HG03066 (cell line): ENCODE measurements at regions not wholly inside any gene's neighbourhood (a gene's known extent, or its start where the extent isn't known, plus 50 kb on each side); places are given as distances from the start of the nearest gene placed in this dataset.

Experiments
- ATAC-seq: cut with Tn5 transposase; IDR thresholded peaks from one replicate; pipeline ENCODE4 v1.9.1; 2021; ENCODE audit warnings: low read depth; ENCODE audit not compliant: unreplicated experiment

GRCh38 chr4:171639540-171639939 is 173.7 kb upstream of the GALNTL6 start:
- ATAC-seq, result peak; percentile 89

GRCh38 chr4:171636606-171637005 is 176.6 kb upstream of the GALNTL6 start:
- no peak for ATAC-seq

GRCh38 chr4:171629737-171630136 is 183.5 kb upstream of the GALNTL6 start:
- no peak for ATAC-seq

DNA sequence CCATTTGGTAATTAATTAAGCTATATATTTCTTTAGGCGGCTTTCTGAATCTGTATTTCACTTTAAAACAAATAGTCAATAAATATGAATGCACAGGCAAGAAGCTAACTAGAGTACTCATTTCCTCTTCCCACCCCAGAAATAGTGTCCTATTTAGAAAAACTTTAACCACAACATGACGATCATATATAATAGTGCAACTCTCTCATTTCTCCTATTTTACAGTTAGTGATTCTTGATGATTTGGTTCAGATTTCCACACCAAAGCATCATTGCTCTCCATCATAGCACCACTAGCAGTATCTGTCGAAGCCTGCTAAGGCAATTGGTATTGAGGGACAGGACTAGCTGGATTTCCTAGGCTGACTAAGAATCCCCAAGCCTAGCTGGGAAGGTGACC is 184.0 kb upstream of the GALNTL6 start:
- ATAC-seq, result peak; percentile 97

DNA sequence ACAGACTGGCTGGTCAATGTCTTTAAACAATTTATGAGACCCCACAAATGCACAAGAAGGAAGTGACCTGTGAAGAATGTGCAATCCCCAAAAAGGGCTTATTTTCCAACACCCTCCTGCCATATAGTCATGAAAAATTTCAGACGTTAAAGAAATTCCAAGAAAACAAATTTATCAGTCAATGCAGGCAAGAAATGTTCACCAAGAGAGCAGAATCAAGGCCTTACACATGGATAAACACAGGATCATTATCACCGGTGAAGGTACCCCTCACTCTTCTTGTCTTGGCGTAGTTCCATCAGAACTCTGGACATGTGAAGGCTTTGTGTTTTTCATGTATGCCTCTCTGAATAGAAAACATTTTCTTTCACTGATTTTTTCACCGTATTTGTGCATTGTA is 186.7 kb upstream of the GALNTL6 start:
- ATAC-seq, result no peak

- ATAC-seq, result no peak
Measured at GRCh38 chr4:171622729-171623128, 190.5 kb upstream of the GALNTL6 start.

GRCh38 chr4:171621646-171622045 is 191.6 kb upstream of the GALNTL6 start:
- ATAC-seq, result no peak

DNA sequence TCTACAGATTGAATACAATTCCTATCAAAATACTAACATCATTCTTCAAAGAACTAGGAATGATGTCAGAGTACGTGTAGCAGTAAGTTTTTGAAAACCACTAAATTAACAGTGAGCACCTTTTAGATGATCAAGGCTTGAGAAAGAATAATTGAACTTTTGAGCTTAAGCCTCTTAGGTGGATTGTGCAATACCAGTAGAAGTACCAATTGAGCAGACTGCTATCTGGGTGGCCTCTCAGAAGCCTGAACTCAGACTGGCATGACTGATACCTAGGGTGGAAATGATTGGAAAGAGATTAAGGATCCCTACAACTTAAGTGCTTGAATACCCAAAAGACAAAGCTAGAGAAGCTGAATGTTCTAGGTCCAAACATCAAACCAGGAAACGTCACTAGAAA is 200.3 kb upstream of the GALNTL6 start:
- ATAC-seq, result no peak

- ATAC-seq, result no peak
Measured at GRCh38 chr4:171602638-171603355, 210.4 kb upstream of the GALNTL6 start.

DNA sequence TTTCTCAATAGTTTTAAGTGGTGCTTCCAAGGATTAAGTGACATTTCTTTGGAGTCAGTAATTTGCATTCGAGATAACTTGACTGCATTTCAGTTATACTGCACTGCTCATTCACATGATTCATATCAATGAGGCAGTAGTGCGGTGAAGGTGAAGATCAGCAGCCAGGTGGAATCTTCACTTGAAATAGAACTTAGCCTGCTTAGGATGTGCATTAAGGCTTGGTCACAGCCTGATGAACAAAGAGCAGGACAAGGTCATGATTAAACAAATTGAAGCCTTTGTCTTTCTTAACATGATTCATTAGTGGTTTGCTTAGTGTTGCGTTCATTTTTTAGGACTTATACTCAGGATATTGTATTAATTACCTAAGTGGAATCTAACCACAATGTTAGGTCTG is 212.1 kb upstream of the GALNTL6 start:
- no peak for ATAC-seq

DNA sequence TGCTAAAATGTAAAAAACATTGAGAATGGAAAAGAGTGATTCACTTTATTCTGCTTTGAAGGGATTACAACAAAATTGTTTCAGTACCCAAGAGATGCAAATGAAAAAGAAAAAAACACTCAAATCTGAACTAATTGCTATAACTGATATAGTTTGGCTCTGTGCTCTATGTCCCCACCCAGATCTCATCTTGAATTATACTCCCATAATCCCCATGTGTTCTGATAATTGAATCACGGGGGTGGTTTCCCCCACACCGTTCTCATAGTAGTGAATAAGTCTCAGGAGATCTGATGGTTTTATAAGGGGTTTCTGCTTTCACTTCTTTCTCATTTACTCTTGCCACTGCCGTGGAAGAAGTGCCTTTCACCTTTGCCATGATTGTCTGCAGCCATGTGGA is 213.6 kb upstream of the GALNTL6 start:
- ATAC-seq, result no peak

- no peak for ATAC-seq
Measured at GRCh38 chr4:171594293-171594692, 218.9 kb upstream of the GALNTL6 start.

DNA sequence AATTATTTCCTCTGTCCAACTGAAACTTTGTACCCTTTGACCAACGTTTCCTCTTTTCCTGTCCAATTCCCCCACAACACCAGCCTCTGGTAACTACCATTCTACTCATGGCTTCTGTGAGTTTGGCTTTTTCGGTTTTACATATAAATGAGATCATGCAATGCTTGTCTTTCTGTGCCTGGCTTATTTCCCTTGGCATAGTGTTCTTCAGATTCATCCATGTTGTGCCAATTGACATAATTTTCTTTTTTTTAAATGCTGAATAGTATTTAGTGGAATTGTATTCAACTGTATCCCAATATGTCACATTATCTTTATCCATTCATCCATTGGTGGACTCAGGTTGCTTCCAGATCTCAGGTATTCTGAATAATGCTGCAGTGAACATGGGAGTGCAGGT is 222.5 kb upstream of the GALNTL6 start:
- ATAC-seq, result no peak

GRCh38 chr4:171588764-171589163 is 224.4 kb upstream of the GALNTL6 start:
- no peak for ATAC-seq

GRCh38 chr4:171588051-171588545 is 225.1 kb upstream of the GALNTL6 start:
- no peak for ATAC-seq

GRCh38 chr4:171583790-171584189 is 229.4 kb upstream of the GALNTL6 start:
- ATAC-seq, result no peak

GRCh38 chr4:171582961-171583581 is 230.1 kb upstream of the GALNTL6 start:
- ATAC-seq, result no peak

DNA sequence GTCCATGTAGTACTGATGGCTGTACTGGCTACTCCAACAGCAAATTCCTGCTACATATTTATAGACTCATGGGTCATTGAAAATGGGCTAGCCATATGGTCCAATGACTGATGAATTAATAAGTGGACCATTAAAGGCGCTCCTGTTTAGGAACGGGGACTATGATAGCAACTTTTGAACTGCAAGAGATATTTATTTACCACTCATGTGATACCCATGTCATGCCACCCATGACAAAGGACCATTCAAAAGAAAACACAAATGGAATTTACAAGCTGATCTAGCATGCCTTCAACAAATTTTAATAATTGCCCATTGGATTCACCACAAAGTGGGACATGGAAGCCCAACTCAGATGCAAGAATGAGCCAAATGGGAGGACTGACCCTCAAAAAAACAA is 240.0 kb upstream of the GALNTL6 start:
- no peak for ATAC-seq

GRCh38 chr4:171565130-171565788 is 247.9 kb upstream of the GALNTL6 start:
- peak; percentile 79 for ATAC-seq

- no peak for ATAC-seq
Measured at GRCh38 chr4:171561419-171561818, 251.8 kb upstream of the GALNTL6 start.

DNA sequence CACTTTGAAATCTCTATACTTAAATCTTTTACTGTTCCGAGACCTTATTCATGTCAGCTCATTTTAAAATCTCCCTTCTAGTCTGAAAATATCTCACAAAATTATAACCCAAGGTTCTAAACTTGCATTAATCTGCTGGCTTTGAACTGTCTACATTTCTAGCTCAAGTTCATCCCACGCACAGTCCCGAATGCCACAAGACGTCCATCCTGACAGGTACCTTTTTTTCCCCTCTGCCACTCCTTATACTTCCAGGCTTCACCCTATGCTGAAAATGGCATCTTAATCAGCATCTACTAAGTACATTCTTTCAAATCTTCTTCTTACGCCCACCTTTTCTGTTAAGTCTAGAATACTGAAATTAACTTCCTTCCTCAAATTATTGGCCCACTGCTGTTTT is 259.2 kb upstream of the GALNTL6 start:
- ATAC-seq, result no peak

GRCh38 chr4:171542640-171543039 is 270.6 kb upstream of the GALNTL6 start:
- no peak for ATAC-seq
